ENCODE measurements at regions not wholly inside any gene's neighbourhood (a gene's known extent, or its start where the extent isn't known, plus 50 kb on each side); places are given as distances from the start of the nearest gene placed in this dataset.

DNA sequence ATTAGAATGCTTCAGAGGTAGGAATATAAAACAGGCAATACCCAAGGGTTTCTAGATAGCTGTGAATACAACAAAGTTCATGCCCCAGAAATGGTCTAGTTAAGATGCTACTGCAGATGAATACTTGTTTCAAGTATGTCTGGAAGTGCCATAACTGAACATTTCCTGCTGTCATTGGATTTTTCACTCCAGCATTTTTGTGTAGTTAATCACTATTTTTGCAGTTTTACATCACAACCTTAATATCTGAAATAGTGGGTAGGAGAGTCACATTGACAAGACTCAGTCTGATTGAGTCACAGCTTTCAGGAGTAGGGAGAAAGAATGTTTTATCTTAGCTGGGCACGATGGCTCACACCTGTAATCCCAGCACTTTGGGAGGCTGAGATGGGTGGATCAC is 126.4 kb upstream of the C1orf21 start:
- TF ChIP-seq CTCF (conservative IDR thresholded peaks at IDR 0.05) (no peak), ZFX (IDR thresholded peaks at IDR 0.05) (no peak)

Data from C4-2B (cell line).